H1 (cell line): ENCODE measurements at regions not wholly inside any gene's neighbourhood (a gene's known extent, or its start where the extent isn't known, plus 50 kb on each side); places are given as distances from the start of the nearest gene placed in this dataset.

ENCODE experiments used
- ASH2L ChIP-seq: fragments of 200-600, 300-600 bp; sonication (generic); IDR thresholded peaks from one replicate; pipeline ENCODE4 v1.7.1; 2017; ENCODE audit warnings: low read length
- MAFK ChIP-seq: IDR thresholded peaks from 2 replicates; pipeline ENCODE4 v1.6.1; 2012; ENCODE audit warnings: low read depth, mild to moderate bottlenecking, improper control_type of control experiment, low read length
- RBBP5 ChIP-seq: IDR thresholded peaks from 2 replicates; pipeline ENCODE4 v1.7.1; 2012; ENCODE audit warnings: low read depth, mild to moderate bottlenecking, inconsistent platforms, low read length, moderate library complexity, borderline replicate concordance
- ZNF274 ChIP-seq: IDR thresholded peaks from 2 replicates; pipeline ENCODE4 v1.7.0; 2012; ENCODE audit warnings: low read length, borderline replicate concordance; ENCODE audit errors: extremely low read depth
- TF ChIP-seq, protein P1 (sequence below): IDR thresholded peaks from 2 replicates; pipeline ENCODE4 v1.6.1; 2011; ENCODE audit warnings: low read depth, mild to moderate bottlenecking, low read length; ENCODE audit not compliant: insufficient read depth

DNA sequence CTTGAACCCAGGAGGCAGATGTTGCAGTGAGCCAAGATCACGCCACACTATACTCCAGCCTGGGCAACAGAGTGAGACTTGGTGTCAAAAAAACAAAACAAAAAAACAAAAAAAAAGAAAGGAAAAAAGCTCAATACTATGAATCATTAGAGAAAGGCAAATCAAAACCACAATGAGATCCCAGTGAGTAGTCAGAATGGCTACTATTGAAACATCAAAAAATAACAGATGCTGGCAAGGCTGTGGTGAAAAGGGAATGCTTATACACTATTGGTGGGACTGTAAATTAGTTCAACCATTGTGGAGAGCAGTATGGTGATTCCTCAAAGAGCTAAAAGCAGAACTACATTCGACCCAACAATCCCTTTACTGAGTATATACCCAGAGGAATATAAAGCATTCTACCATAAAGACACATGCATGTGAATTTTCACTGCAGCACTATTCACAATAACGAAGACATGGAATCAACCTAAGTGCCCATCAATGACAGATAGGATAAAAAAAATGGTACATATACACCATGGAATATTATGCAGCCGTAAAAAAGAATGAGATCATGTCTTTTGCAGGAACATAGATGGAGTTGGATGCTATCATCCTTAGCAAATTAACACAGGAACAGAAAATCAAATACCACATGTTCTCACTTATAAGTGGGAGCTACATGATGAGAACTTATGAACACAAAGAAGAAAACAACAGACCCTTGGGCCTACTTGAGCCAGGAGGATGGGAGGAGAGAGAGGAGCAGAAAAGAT, 81.9 kb upstream of the ARRDC3 start (continued):
- TF ChIP-seq RBBP5 = no peak
- no peak for TF ChIP-seq MAFK
- TF ChIP-seq, protein P1, sequence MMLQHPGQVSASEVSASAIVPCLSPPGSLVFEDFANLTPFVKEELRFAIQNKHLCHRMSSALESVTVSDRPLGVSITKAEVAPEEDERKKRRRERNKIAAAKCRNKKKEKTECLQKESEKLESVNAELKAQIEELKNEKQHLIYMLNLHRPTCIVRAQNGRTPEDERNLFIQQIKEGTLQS = no peak
- no peak for TF ChIP-seq ASH2L
- no peak for TF ChIP-seq ZNF274
